DMS153 treated with DMSO at 0.1 percent for 48 hours (cell line): ENCODE measurements at regions not wholly inside any gene's neighbourhood (a gene's known extent, or its start where the extent isn't known, plus 50 kb on each side); places are given as distances from the start of the nearest gene placed in this dataset.
"Not testable (repeated sequence)": the region's sequence is repeated elsewhere in the genome, so short reads cannot be mapped to it uniquely, and the experiment has no call there.

Experiments used
- DNase-seq: peaks from one replicate; lab custom pipeline; 2025; ENCODE audit not compliant: unreplicated experiment; lab: John Stamatoyannopoulos, UW

DNA sequence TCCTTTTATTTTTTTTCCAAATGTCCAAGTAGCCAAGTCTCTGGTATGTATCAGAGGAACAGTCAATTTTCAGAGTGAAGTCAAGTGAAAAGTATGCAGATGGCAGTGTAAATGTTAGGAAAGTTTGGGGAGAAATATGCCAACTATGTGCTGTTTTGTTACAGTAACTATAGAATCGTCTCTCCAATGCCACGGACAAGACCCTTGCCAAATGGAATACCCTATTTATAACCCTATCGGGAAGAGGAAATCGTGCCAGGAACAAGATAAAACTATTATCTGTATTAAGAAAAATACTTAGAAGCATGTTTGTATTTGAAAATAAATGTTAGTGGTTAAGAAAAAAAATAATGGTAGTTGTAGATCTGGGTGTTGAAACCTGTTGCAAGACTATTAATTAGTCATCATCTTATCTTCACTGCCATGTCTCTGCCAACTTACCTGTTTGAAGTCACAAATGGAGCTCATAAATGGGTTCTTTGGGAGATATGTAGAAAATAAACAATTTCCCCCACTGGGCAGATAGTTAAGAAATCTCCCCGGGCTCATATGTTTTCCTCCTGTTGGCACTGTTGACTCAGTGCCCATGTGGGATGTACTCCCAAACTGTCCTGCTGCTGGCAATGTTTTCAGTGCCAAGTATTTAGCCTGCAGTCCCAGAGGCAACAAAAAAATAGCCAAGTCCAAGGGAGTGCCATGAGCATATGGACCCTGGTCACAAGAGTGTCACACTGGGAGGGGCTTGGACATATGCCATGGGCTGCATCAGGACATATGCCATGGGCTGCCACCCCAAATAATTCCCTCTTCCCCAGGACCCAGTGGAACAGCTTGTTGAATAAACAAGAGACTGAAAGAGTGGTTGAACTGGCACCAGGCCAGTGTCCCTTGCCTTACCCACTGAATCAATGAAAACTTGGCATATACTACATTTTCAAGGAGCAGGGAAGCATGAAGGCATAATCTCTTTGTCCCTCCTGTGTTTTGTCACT, 366.9 kb downstream of the OSR1 start:
- DNase-seq, result peak; percentile 82

- DNase-seq, result no peak
Measured at GRCh38 chr2:18988631-18989232, 369.7 kb downstream of the OSR1 start.

GRCh38 chr2:18987592-18988073, 370.8 kb downstream of the OSR1 start:
- no peak for DNase-seq

DNA sequence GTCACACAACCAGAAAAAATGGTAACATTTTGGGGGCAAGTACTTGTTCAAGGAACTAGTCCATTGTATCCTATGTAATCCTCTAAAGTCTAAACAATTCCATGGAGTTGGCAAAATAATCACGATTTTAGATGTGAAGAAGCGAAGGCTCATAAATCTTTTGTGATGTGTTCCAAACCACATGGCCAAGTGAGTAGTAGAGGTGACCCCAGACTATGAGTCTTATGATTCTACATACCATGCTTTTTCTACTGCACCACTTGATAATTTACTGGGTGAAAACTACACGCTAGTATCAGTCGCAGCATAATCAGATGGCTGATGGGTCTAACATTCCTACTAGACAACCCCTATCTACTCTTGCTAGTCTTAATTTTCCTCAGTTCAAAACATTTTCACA, 371.4 kb downstream of the OSR1 start:
- no peak for DNase-seq

DNA sequence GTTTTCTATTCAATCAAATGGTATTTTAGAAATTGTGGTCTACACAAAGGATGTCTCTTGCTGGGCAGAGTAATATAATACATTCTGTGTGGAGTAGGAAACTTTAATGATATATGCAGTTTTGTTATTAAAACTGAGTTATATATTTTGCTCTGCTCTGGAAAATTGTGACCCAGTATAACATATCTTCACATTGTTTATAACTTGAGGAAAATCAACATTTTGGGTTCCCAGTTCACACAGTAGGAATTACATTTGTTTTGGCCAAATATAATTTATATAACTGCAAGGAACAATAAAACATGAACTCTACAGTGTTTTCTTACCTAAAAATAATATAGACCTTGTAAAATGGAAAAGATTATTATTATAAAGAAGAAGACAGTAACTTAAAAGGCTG, 372.4 kb downstream of the OSR1 start:
- DNase-seq, result no peak

DNA sequence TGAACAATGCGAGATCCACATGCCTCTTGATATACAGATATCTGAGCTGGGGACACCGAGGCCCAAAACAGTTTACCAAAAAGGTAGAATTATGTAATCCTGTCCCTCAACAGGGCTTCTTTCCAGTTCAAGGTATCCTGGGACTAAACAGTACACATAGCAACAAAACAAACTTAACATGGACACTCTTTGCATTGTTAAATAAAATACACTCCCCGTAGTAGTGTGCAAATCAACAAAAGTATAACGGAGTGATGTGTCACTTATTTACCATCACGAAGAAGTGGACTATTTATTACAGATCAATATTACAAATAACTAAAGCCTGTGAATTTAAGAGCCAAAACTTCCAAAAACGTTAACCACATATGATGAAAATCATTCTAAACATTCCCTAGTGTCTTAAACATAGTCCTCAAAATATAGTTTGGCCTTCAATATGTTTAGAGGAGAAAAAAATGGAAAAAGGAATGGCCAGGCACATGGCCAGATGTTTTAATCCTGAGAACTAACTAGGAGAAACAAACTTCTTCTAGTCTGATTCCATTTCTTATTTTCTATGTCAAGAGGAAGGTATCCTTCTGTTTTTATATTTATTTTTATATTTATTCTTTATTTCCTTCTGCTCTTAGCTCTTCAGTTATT, 377.5 kb downstream of the OSR1 start:
- no peak for DNase-seq

DNA sequence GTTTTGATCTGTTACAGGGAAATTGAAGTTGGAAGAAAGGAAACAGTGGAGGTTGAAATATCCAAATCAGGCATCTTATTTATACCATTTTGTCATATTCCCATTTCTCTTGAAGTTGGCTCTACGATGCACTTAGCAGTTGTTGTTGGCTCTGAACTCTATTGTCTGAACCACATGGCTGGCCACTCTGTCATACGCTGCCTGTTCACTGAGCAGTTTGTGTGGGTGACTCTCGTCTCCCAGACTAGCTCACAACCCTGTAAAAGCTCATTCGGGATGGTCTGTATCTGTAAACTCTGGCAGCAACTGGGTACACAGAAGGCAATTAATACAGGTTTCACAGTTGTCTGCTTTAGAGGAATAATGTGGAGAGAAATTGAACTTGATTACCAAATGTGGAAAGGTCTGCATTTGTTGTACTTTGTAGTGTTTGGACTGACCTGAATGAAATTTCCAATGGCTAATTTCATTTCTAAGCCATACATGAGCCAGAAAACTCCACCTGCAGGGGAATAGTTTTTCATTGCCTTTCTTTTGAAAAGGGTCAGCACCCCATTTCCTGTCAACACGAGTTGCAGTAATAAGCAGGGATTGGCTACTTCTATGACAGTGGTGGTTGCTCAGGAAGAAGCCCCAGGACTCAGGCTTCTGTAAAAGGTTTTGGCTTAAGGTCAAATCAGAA, 378.2 kb downstream of the OSR1 start:
- DNase-seq, result no peak

GRCh38 chr2:18977409-18977808, 381.0 kb downstream of the OSR1 start:
- no peak for DNase-seq

DNA sequence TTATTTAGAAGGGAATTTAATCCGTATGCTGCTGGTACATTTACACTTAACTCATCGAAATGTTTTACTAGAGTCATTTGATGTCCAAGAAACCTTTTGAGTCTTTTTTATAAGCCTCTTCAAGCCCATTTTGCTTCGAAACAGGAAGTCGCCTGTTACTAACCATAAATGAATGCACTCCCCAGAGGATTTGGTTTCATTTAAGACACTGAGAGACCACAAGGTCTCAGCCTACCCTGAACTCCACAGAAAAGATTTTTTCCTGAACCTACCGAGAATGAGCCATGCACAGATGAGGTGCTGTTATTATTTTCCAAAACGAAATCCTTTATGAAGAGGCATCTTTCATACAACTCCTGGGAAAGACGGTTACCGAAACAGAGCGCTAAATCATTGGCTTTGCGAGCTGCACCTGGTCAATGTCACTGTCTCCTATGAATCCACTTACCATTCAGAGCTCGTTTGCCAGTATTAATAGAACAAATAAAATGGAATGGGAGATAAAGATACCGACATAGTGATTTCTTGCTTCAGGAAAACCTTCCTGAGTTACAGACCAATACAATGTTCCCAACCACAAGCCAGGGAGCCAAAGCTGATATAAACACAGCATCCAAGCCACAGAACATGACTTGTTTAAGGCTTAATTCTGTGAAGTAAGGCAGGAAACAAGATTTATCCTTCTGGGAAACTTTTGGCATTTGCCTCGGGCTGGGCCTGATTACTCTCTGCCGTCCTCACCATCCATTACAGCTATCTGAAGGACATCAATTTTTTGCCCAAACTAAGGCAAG, 382.1 kb downstream of the OSR1 start:
- peak; percentile 87 for DNase-seq

DNA sequence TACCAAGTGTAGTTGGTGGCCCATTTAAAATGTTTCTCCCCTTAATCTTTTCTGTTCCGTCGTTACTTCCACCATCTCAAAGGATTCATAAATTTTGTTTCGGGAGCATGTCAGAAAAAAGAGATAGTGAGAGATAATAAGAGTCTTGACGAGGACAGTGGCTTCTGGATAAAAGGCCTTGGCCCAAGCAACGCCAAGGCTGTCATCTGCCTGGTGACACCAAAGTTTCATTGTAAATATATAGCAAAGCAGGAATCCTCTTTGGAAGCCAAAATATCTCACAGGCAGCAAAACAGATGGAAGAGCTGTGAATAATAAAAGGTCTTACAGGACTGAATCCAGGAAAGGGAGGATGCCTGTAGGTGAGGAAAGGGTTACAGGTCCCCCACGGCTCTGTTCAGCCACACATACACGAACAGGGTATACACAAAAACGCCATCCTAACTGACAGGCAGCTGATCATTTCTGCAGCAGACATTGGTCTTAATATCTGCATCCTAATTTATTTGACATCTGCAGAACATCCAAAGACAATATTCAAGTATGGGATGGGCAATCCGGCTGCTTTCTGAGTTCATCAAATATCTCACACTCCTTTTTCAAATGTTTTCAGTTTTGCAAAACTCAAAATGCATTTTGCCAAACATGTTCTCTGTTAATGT, 382.8 kb downstream of the OSR1 start:
- no peak for DNase-seq

DNA sequence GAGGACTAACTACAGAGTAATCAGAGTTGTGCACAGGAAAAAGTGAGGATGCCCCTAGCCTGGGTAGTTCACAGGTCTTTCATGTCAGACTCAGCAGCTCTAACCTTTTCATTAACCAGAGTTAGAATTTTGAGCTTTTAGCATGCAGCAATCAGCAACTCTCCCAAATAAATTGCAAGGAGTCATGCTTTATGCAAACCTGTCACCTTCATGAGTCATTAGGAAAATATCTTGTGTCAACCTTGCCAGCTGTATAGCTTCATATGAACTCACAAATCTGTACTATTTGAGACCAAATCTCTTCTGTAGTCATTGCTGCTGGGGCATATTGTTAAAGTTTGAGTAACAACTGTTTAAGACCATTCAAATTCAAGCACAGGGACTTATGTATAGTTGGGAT, 382.3 kb upstream of the NT5C1B start:
- no peak for DNase-seq

DNA sequence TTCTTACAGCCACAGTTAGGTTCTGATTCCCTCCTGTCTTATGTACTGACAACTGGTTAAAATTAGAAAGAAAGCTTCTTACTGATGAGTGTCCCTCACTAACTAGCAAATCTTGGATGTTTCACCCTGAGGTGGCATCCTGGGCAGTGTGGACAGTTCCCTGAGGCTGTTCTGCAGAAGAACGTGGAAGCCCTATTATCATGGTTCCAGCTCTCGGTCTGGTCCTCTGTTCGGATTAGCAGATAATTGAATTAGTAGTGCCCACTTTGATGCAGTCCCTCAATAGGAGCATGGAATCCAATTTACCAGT, 381.7 kb upstream of the NT5C1B start:
- no peak for DNase-seq

DNA sequence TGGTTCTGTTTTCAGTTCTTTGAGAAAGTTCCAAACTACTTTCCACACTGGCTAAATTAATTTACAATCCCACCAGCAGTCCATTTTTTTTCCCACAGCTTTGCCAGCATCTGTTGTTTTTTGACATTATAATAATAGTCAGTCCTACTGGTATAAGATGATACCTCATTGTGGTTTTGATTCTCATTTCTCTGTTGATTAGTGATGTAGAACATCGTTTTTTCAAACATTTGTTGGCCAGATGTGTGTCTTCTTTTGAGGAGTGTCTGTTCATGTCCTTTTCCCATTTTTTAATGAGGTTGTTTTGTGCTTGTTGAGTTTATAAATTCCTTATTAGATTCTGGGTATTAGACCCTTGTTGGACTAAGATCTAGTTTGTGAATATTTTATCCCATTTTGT, 376.8 kb upstream of the NT5C1B start:
- DNase-seq, result no peak

DNA sequence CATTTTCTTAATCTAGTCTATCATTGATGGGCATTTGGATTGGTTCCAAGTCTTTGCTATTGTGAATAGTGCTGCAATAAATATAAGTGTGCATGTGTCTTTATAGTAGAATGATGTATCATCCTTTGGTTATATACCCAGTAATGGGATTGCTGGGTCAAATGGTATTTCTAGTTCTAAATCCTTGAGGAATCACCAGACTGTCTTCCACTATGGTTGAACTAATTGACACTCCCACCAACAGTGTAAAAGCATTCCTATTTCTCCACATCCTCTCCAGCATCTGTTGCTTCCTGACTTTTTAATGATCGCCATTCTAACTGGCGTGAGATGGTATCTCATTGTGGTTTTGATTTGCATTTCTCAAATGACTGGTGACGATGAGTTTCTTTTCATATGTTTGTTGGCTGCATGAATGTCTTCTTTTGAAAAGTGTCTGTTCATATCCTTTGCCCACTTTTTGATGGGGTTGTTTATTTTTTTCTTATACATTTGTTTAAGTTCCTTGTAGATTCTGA, 374.4 kb upstream of the NT5C1B start:
- not testable (repeated sequence) for DNase-seq

GRCh38 chr2:18961991-18962421, 372.6 kb upstream of the NT5C1B start:
- no peak for DNase-seq

DNA sequence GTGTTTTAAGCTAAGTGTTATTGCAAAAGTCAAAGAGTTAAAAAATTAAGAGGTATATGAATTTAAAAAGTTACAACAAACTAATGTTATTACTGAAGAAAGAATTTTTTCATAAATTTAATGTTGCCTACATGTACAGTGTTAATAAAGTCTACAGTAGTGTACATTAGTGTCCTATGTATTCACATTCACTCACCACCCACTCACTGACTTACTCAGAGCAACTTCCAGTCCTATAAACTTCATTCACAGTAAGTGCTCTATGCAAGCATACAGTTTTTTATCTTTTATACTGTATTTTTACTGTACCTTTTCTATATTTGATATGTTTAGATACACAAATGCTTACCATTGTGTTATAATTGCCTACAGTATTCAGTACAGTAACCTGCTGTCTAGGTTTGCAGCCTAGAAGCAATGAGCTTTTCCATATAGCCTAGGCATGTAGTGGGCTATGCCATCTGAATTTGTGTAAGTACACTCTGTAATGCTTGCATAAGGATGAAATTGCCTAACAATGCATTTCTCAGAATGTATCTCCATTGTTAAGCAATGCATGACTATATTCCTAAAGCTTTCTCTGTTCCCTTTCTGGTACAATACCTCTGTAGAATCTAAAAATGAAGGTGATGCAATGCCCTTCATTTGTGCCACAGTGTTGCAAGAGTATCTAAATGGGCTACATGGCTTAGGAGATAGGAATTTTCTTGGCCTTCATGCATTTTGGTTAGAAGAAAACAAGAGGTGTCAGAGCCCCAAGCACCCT, 370.8 kb upstream of the NT5C1B start:
- DNase-seq, result no peak

- no peak for DNase-seq
Measured at GRCh38 chr2:18959200-18959599, 369.8 kb upstream of the NT5C1B start.

- DNase-seq, result no peak
Measured at GRCh38 chr2:18957909-18958308, 368.5 kb upstream of the NT5C1B start.

GRCh38 chr2:18950361-18950851, 361.0 kb upstream of the NT5C1B start:
- no peak for DNase-seq
